ENCODE measurements at regions not wholly inside any gene's neighbourhood (a gene's known extent, or its start where the extent isn't known, plus 50 kb on each side); places are given as distances from the start of the nearest gene placed in this dataset.
A peak's percentile ranks its signal among the peaks of the same experiment; 100 is the strongest.

DNA sequence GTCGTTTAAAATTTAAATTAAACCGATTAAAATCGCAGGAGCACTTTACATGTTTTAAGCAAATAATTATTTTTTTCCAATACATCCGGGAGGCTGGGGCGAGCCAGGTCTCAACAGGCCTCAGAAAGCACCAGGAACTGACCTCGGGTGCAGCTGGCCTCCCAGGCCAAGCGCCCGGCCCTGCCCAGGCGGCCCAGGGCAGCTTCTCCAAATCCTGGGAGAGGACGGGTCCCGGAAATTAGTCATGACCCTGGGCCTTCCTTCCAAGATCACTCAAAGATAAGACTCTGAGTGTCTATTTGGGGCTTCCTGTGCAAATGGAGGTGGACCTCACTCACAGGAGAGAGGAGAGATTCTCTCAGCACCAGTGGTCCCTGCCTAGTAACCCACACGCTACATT lies 177.1 kb downstream of the BCL11B start:
- H3K27me3 Mint-ChIP-seq = no peaks in the 10 kb centered on the region
- DNase-seq (no peak), ATAC-seq (replicated peaks) (no peak)
- peaks cover 6% of the 10 kb centered on the region for H3K36me3 Mint-ChIP-seq (ENCODE audit: insufficient read depth)
- H3K9me3 Mint-ChIP-seq = no peaks in the 10 kb centered on the region
- H3K27ac Mint-ChIP-seq = peak overlapping the region in 1 of 2 donors; percentile 7
- no peaks in the 10 kb centered on the region for H3K4me1 Mint-ChIP-seq (ENCODE audit: low read depth in 2 of 2)
- no peak overlapping the region for H3K4me3 Mint-ChIP-seq

DNA sequence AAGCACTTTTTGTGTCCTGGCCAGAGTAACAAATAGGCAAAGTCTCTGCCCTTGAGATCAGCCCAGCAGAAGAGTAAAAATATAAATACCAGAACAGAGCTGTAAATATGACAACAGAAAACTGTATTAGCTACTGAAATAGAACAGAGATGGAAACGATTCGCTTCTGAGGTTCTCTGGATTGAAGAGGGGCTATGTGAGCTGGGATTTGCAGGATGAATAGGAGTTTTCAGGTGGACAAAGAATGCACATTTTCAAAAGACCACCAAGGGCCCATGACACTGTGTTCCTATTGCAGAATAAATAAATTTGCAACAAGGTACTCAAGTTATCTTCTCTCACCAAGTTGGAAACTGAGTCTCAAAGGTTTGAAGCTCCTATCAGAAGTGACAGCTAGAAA lies 176.6 kb downstream of the BCL11B start:
- Mint-ChIP-seq H3K4me3 (no peak overlapping the region), H3K36me3 (ENCODE audit: insufficient read depth) (peaks cover 6% of the 10 kb centered on the region), H3K27ac (no peak overlapping the region), H3K9me3 (no peaks in the 10 kb centered on the region), H3K27me3 (no peaks in the 10 kb centered on the region), H3K4me1 (ENCODE audit: low read depth in 2 of 2) (no peaks in the 10 kb centered on the region)
- DNase-seq (no peak), ATAC-seq (replicated peaks) (no peak)

DNA sequence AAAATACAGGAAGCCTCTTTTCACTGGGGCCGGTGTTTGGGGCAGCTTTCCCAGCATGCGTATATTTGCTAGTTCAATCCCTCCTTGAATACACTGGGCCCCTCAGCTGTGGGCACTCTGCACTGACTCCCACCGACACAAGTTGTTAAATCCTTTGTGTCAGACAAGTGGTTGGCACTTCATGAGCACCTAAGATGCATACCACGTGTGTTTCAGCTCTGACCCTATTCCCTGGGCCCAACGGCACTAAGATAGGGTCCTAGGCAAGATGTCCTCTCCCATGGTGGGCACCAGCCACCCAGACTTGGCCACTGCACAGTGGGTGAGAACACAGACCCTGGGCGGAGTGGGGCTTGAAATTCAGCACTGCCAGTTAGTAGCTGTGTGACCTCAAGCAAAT lies 173.8 kb downstream of the BCL11B start:
- H3K27me3 Mint-ChIP-seq = no peaks in the 10 kb centered on the region
- H3K9me3 Mint-ChIP-seq = no peaks in the 10 kb centered on the region

DNA sequence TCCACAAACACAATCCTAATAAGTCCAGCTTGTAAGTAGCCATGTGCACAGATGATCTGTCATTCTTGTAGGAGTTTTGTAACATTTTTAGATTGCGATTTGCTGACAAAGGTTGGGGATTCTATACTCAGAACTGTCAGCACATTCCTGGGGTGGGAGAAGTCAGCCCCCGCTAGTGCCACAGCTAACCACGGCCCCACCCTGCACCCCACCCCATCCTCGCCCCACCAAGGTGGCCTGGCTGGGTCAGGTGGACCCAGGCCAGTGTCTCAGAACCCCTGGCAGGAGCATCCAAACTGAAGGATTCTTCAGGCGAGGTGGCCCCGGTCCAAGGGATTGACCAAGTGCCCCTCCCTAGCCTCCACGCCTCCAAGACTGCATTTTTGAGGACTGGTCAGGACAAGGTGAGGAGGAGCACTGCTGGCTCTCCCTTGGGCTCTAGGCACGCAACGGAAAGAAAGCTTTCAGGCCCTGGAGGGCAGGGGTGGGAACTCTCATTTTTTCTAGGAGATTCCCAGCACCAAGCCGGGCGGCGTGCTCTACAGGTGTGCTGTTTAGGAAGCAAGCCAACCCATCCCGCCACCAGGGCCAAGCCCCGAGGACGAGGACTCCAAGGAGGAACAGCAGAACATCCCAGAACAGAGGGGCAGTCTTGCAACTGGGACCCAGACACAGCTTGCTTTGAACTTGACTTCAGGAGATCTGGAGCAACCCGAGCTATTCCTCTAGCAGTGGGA lies 172.8 kb downstream of the BCL11B start:
- ATAC-seq (replicated peaks) = no peak
- Mint-ChIP-seq H3K9me3 (no peaks in the 10 kb centered on the region), H3K36me3 (ENCODE audit: insufficient read depth) (peaks cover 3% of the 10 kb centered on the region), H3K4me1 (ENCODE audit: low read depth in 2 of 2) (peaks cover 0 to 3% of the 10 kb centered on the region in 2 donors), H3K27me3 (no peaks in the 10 kb centered on the region), H3K27ac (peak overlapping the region in 1 of 2 donors; percentile 6), H3K4me3 (no peak overlapping the region)
- no peak for DNase-seq

More for the DNA sequence above, 173.8 kb downstream of the BCL11B start:
- ATAC-seq (replicated peaks) (no peak), DNase-seq (no peak)
- no peak overlapping the region for H3K4me3 Mint-ChIP-seq
- H3K4me1 Mint-ChIP-seq (ENCODE audit: low read depth in 2 of 2) = peaks cover 0 to 3% of the 10 kb centered on the region in 2 donors
- H3K27ac Mint-ChIP-seq = no peak overlapping the region
- H3K36me3 Mint-ChIP-seq (ENCODE audit: insufficient read depth) = peaks cover 6% of the 10 kb centered on the region

DNA sequence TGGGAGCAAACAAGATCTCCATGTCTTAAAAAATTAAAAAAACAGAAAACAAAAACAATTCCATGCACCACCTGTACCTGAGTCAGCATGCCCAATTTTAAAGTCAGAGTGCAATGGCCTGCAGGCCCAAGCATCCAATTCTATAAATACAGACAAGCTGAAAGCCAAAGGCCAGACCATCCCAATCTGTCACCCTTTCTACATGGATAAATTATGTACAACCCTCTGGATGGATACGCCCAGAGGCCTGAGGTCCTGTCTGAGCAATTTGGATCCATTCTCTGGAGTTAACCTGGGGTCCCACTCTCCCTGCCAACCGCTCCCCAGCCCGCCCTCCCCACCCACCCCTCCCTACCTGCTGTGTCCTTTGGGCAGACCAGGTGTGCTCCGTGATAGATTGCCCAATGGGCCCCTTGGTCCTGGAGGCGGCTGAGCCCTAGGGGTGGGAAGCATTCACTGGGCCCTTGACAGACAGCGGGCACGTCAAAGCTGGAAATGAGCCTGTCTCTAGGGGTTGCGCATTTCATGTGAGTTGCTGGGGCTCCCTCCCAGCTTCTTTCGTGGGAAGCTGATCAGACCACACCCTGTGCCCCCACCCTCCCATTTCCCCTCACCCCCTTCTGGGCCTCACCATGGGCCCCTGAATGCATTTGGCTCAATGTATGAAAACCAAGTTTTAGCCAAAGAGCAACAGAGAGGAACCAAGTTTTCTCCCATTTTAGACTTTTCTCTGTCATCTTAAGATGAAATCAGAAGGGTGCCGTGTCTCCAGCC lies 171.3 kb downstream of the BCL11B start:
- peaks cover 0 to under 1% of the 10 kb centered on the region in 2 donors for H3K9me3 Mint-ChIP-seq
- H3K27me3 Mint-ChIP-seq = no peaks in the 10 kb centered on the region
- H3K4me3 Mint-ChIP-seq = no peak overlapping the region
- H3K27ac Mint-ChIP-seq = no peak overlapping the region
- no peak for ATAC-seq (replicated peaks)
- H3K4me1 Mint-ChIP-seq (ENCODE audit: low read depth in 2 of 2) = peaks cover 0 to 3% of the 10 kb centered on the region in 2 donors
- no peaks in the 10 kb centered on the region for H3K36me3 Mint-ChIP-seq (ENCODE audit: insufficient read depth)
- DNase-seq = no peak

DNA sequence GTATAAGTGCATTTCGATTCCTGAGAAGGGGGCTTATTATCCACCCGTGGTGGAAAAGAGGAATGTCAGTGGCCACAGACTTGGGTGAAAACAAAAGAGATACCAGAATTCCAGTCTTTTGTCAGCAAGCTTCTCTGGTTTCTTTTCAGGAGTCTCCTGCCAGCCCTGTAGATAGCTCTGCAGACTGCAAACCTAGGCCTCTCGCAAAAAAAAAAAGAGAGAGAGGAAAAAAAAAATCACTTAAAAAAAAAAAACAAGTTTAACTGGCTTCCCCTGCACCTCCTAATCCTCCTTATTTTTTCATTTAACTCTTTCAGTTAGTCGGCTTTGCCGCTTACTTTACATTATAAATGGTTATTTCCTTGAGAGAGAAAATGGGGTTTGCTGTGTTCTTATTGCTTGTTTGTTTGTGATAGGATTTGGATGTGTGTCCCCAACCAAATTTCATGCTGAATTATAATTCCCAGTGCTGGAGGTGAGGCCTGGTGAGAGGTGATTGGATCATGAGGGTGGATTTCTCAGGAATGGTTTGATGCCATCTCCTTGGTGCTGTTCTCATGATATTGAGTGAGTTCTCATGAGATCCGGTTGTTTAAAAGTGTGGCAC lies 170.0 kb downstream of the BCL11B start:
- Mint-ChIP-seq H3K4me1 (ENCODE audit: low read depth in 2 of 2) (peaks cover 0 to 3% of the 10 kb centered on the region in 2 donors), H3K27ac (peak overlapping the region in 1 of 2 donors; percentile 22), H3K27me3 (no peaks in the 10 kb centered on the region), H3K36me3 (ENCODE audit: insufficient read depth) (no peaks in the 10 kb centered on the region), H3K9me3 (peaks cover 0 to 2% of the 10 kb centered on the region in 2 donors), H3K4me3 (no peak overlapping the region)
- DNase-seq (no peak), ATAC-seq (replicated peaks) (no peak)

DNA sequence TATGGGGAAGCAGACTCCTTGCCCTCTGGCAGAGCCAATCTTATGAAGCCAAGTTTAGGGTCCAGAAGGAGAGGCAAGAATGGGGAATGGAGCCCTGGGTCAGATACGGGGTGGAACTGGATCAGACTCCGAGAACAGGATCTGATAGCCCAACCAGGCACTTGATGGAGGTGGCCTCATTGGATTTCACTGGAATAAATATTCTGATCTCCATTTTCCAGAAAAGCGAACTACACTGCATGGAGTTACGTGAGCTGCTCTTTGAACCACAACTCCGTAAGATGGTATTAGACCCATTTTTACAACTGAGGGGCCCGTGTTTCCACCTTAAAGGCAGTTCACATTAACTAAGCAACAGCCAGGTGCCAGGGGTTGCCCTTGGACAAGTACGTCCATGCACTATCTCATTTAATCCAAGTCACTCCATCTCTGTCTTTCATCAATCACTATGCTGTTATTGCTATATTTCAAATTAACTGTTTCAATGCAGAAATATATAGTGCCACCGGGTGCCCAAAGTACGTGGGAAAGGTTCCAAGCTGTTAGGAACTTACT lies 155.2 kb downstream of the BCL11B start:
- H3K9me3 Mint-ChIP-seq = no peaks in the 10 kb centered on the region
- H3K36me3 Mint-ChIP-seq (ENCODE audit: insufficient read depth) = peaks cover 10% of the 10 kb centered on the region
- no peak overlapping the region for H3K4me3 Mint-ChIP-seq

DNA sequence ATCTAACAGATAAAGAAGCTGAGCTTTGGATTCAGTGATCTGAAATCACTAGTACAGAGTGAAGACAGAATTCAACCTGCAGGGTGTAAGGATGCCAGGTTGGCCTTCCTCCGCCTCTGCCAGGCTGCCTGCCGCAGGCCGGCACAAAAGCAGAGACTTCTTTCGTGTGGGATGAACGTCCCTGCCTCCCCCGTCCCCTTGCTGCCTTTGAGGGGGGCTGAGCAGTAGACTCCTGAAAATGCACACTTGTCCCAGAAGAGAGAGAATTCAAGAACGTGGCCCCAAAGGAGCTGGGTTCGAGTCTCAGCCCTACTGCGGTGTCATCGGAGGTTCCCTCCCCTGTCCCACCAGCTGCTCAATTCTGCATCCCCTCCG lies 154.3 kb downstream of the BCL11B start:
- H3K27me3 Mint-ChIP-seq = peaks cover 0 to 20% of the 10 kb centered on the region in 2 donors
- DNase-seq = no peak
- no peak overlapping the region for H3K4me3 Mint-ChIP-seq
- H3K4me1 Mint-ChIP-seq (ENCODE audit: low read depth in 2 of 2) = peaks cover 8% of the 10 kb centered on the region in 2 donors
- no peaks in the 10 kb centered on the region for H3K9me3 Mint-ChIP-seq
- H3K36me3 Mint-ChIP-seq (ENCODE audit: insufficient read depth) = peaks cover 10% of the 10 kb centered on the region
- ATAC-seq (replicated peaks) = no peak
- H3K27ac Mint-ChIP-seq = no peak overlapping the region

More for the DNA sequence above, 155.2 kb downstream of the BCL11B start:
- DNase-seq (no peak), ATAC-seq (replicated peaks) (no peak)
- Mint-ChIP-seq H3K27me3 (peaks cover 0 to 20% of the 10 kb centered on the region in 2 donors), H3K27ac (no peak overlapping the region), H3K4me1 (ENCODE audit: low read depth in 2 of 2) (peaks cover 8% of the 10 kb centered on the region in 2 donors)

DNA sequence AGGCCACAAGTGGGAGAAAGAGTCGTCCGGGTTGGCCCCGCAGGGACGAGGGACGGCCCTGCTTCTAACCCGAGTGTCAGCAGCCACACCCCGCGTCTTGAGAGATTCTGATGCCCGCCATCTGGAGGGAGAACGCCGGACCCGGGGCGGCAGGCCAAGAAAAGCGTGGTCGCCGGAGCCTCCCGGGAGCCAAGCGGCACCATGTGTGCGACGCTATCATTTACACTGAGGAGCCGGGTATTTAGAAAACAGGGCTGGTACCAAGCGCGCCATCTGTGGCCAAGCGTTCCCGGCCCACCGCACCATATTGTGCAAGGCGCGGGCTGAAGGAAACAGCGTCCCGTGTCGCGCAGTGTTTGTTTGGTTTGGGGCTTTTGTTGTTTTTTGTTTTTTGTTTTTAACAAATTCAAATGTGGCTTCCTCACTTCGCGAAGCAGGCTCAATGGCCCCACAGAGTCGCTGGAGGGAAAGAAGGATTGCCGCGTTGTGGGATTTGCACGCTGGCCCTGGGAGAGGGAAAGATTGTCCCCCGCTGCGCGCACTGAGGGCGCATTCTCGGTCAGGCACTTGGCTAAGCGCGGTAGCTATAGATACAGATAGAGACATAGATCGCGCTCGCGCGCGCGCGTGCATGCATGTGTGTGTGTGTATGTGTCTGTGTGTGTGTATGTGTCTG lies 153.8 kb downstream of the BCL11B start:
- Mint-ChIP-seq H3K36me3 (ENCODE audit: insufficient read depth) (peaks cover 10% of the 10 kb centered on the region), H3K27ac (no peak overlapping the region), H3K4me3 (peak overlapping the region in 1 of 2 donors; percentile 21), H3K4me1 (ENCODE audit: low read depth in 2 of 2) (peaks cover 8% of the 10 kb centered on the region in 2 donors), H3K27me3 (peaks cover 0 to 20% of the 10 kb centered on the region in 2 donors), H3K9me3 (no peaks in the 10 kb centered on the region)
- ATAC-seq (replicated peaks) (no peak), DNase-seq (no peak)

DNA sequence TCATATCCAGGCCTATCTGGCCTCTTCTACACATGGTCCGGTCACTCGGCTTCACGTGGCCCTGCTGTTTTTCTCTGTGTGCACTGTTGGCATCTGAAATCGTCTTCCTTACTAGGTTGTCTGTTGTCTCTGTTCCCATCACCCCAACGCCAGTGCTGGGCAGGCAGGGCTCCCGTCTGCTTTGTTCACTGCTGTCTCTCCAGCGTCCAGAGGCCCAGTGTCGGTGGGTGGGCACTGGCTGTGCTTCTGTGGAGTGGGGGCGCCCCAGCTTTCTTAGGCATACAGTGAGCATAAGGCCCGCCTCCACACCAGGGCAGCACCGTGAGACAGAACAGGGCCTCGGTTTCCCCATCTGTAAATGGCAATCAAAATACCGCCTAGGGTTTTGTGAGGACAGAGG lies 153.1 kb downstream of the BCL11B start:
- DNase-seq (no peak), ATAC-seq (replicated peaks) (no peak)
- no peak overlapping the region for H3K4me3 Mint-ChIP-seq
- no peaks in the 10 kb centered on the region for H3K9me3 Mint-ChIP-seq
- H3K27ac Mint-ChIP-seq = no peak overlapping the region
- peaks cover 0 to 20% of the 10 kb centered on the region in 2 donors for H3K27me3 Mint-ChIP-seq
- peaks cover 10% of the 10 kb centered on the region for H3K36me3 Mint-ChIP-seq (ENCODE audit: insufficient read depth)
- H3K4me1 Mint-ChIP-seq (ENCODE audit: low read depth in 2 of 2) = peaks cover 8% of the 10 kb centered on the region in 2 donors
